ENCODE measurements at regions not wholly inside any gene's neighbourhood (a gene's known extent, or its start where the extent isn't known, plus 50 kb on each side); places are given as distances from the start of the nearest gene placed in this dataset.
"Not testable (repeated sequence)": the region's sequence is repeated elsewhere in the genome, so short reads cannot be mapped to it uniquely, and the experiment has no call there.

GRCh38 chrX:128000033-128000432 is 52.2 kb downstream of the ACTRT1 start:
- DNase-seq, result not testable (repeated sequence)

GRCh38 chrX:127963696-127964095 is 88.5 kb downstream of the ACTRT1 start:
- no peak for DNase-seq

DNA sequence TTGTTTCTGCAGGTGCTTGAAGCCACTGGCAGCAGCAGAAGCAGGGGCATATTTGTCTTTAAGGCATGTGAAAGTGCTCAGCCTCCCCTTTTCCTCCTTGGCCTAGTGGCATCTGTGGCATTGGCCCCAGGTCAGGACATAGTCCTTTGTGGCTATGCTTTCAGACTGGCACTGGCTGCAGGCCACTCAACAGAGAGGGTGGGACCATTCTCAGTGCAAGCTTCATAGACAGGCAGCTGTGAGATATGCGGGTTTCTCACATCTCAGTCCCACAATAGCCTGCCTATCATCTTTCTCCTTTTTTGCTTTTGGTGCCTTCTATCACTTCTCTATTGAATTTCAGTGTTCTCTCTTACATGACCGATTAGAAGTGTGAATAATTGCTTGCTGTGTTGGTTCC is 104.8 kb downstream of the ACTRT1 start:
- no peak for DNase-seq

DNA sequence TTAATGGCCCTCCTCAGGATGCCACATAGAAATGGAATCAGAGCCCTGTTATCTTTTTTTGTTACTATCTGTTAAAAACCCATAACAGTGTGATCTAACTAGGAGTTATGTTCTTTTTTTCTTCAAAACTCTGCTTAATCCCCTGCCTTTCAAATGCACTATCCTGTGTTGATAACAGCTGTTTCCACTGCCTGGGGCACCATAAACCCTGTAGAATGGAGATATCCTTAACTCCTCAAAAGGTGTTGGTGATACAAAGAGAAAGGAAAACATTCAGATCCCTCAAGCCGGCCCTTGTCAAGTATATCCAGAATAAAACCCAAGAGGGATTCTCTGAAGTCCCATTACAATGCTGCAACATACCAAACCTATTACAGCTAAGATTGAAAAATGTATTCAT is 108.6 kb downstream of the ACTRT1 start:
- DNase-seq, result no peak

DNA sequence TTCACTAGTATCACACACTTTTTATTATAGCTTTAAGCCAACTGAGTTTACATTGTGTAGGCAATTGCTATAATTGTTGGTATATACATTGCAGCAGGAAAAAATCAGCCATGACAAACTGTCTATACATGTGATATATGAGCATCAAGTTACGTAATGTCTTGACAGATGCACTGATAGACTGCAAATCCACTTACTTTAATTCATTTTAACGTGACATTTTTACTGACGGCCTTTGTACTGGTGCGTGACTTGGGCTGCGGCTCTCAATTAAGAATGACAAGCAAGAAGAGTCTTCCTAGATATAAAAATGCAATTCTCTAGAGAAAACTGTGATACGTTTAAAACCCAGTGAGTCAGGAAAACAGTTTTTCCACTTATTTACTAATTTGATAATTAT is 143.8 kb downstream of the ACTRT1 start:
- no peak for DNase-seq

- no peak for DNase-seq
These were observed 163.4 kb downstream of the ACTRT1 start for GRCh38 chrX:127888767-127889166.

DNA sequence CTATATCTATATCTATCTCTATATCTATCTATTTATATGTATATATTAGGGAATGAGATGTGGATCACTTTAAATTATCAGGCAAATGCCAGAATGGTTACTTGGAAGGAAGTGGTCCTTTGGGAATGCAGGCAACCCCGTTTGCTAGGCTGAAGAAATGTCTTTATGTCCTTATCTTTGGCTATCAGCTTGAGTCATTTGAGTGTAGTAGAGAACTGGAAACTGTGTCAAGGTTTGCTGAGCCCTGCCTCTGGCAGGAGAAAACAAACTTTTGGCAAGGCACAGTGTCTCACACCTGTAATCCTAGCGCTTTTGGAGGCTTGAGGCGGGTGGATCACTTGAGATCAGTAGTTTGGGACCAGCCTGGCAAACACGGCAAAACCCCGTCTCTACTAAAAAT is 167.3 kb downstream of the ACTRT1 start:
- peak; percentile 0 for DNase-seq

- DNase-seq, result peak; percentile 19
These were observed 172.6 kb downstream of the ACTRT1 start for GRCh38 chrX:127879585-127879984.

DNA sequence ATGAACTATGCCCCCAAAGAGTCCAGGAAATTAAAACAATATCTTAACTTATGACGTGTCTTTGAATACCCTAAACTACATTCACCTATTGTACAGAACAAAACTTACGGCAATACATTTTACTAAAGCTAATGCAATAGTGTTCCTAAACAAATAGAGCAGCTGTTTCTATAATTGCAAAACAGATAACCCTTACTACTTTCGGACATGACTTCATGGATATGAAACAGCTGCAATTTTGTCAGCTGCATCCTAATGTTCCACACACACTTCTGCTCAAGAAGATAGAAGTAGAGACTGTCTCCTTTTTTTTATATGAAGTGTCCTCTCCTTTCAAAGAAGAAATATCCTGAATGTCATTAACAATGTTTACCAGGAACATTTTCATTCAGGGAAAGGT is 174.9 kb downstream of the ACTRT1 start:
- DNase-seq, result no peak

- DNase-seq, result no peak
These were observed 178.6 kb downstream of the ACTRT1 start for GRCh38 chrX:127873637-127874036.

- DNase-seq, result not testable (repeated sequence)
These were observed 185.3 kb downstream of the ACTRT1 start for GRCh38 chrX:127866857-127867256.

DNA sequence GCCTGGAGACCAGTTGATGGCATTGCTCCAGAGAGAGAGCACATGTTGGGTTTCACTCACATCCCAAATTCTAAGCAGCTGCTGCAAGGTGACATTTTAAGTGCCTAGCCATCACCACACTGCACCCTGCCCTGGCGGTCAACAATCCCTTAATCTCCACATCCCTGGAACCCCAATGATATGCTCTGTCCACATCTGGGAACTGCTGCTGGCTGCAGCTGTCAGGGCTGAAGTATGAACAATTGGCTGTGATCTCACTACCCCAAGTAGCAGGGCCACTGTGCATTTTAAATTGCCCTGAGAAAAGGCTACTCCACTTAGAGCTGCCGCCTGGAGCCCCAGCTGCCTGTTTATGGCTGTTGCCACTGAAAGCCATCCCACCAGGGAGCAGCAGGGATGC is 190.6 kb downstream of the ACTRT1 start:
- no peak for DNase-seq
